DOHH2 (cell line): ENCODE measurements at regions not wholly inside any gene's neighbourhood (a gene's known extent, or its start where the extent isn't known, plus 50 kb on each side); places are given as distances from the start of the nearest gene placed in this dataset.
"Not testable (repeated sequence)": the region's sequence is repeated elsewhere in the genome, so short reads cannot be mapped to it uniquely, and the experiment has no call there.

Experiments
- H3F3A ChIP-seq: fragments of 200-600 bp; sonication (generic), shearing (Covaris generic); 2 replicates; pipeline ENCODE4 v1.6.0; 2016; ENCODE audit warnings: antibody characterized with exemption, mild to moderate bottlenecking; ENCODE audit not compliant: control insufficient read depth, insufficient read depth
- H3K27ac ChIP-seq: fragments of 200-600 bp; sonication (generic); 2 replicates; pipeline ENCODE4 v1.5.1; 2014; ENCODE audit warnings: low read depth, mild to moderate bottlenecking, low read length, moderate library complexity
- H3K27me3 ChIP-seq: fragments of 200-600 bp; sonication (generic); 2 replicates; pipeline ENCODE4 v1.6.1; 2014; ENCODE audit warnings: mild to moderate bottlenecking, low read length, mixed read lengths; ENCODE audit not compliant: control insufficient read depth
- H3K36me3 ChIP-seq: fragments of 200-600 bp; sonication (generic); 2 replicates; pipeline ENCODE4 v1.6.1; 2014; ENCODE audit warnings: mild to moderate bottlenecking, low read length, moderate library complexity, mixed read lengths; ENCODE audit not compliant: control insufficient read depth
- H3K4me1 ChIP-seq: fragments of 200-600 bp; sonication (generic); 2 replicates; pipeline ENCODE4 v1.6.1; 2014; ENCODE audit warnings: mild to moderate bottlenecking, low read length, mixed read lengths; ENCODE audit not compliant: control insufficient read depth
- H3K4me2 ChIP-seq: fragments of 200-600 bp; sonication (generic); 2 replicates; pipeline ENCODE4 v1.6.0; 2014; ENCODE audit warnings: mild to moderate bottlenecking, low read length, moderate library complexity
- H3K4me3 ChIP-seq: fragments of 200-600 bp; sonication (generic); 2 replicates; pipeline ENCODE4 v1.5.1; 2014; ENCODE audit warnings: mild to moderate bottlenecking, low read length, mixed read lengths
- H3K79me2 ChIP-seq: fragments of 200-600 bp; sonication (generic); 2 replicates; pipeline ENCODE4 v1.6.1; 2014; ENCODE audit warnings: mild to moderate bottlenecking, low read length, mixed read lengths; ENCODE audit not compliant: control insufficient read depth
- H3K9me2 ChIP-seq: fragments of 200-600 bp; sonication (generic); replicated peaks from 2 replicates; pipeline ENCODE4 v1.6.1; 2014; ENCODE audit warnings: mild to moderate bottlenecking, low read length, mixed read lengths; ENCODE audit not compliant: control insufficient read depth
- H3K9me3 ChIP-seq: fragments of 200-600 bp; sonication (generic); 2 replicates; pipeline ENCODE4 v1.6.1; 2014; ENCODE audit warnings: antibody characterized with exemption, low read length, mixed read lengths; ENCODE audit not compliant: control insufficient read depth, insufficient read depth
- H4K20me1 ChIP-seq: fragments of 200-600 bp; sonication (generic); 2 replicates; pipeline ENCODE4 v1.6.0; 2014; ENCODE audit warnings: low read depth, mild to moderate bottlenecking, antibody characterized with exemption, low read length, moderate library complexity; ENCODE audit not compliant: control insufficient read depth, insufficient read depth
- CTCF ChIP-seq: fragments of 200-600 bp; sonication (generic); IDR thresholded peaks from one replicate; pipeline ENCODE4 v1.5.1; 2014; ENCODE audit warnings: antibody characterized with exemption, mild to moderate bottlenecking, low read depth, low read length; ENCODE audit not compliant: poor library complexity, severe bottlenecking
- EZH2phosphoT487 ChIP-seq: fragments of 200-600 bp; sonication (generic); IDR thresholded peaks from 2 replicates; pipeline ENCODE4 v1.6.1; 2017; ENCODE audit warnings: borderline replicate concordance, mild to moderate bottlenecking, antibody characterized with exemption, low read length, moderate library complexity, mixed read lengths

GRCh38 chr15:85282504-85283115, 97.8 kb upstream of the AKAP13 start:
- Histone ChIP-seq H3K27me3 (no peaks in the 10 kb centered on the region), H3K36me3 (no peaks in the 10 kb centered on the region), H3K79me2 (no peaks in the 10 kb centered on the region), H3K4me3 (no peak overlapping the region), H3K9me3 (no peaks in the 10 kb centered on the region), H3K27ac (no peak overlapping the region), H3F3A (no peaks in the 10 kb centered on the region), H3K4me2 (no peak overlapping the region), H3K9me2 (no peaks in the 10 kb centered on the region), H4K20me1 (no peaks in the 10 kb centered on the region), H3K4me1 (peaks cover 27% of the 10 kb centered on the region)
- no peak for TF ChIP-seq CTCF

DNA sequence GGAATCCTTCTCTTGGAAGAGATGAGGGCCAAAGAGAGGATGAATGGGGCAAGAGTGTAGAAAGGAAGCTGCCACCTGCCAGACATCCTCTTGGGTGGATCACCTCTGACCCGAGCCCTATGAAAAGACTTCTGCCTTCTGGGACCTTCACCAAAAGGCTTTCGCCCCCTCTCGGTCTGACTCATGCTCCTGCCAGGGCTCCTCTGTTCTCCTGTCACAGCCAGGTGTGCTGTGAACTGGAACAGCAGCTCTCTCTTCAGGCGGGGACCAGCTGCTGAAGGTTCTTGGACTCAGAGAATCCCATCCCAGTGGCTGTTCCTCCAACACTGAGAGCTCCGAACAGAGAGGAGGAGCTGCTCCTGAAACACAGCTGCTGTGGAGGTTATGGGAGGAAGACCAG, 96.6 kb upstream of the AKAP13 start:
- H3K9me2 ChIP-seq: not testable (repeated sequence)

GRCh38 chr15:85284497-85284896, 95.9 kb upstream of the AKAP13 start:
- TF ChIP-seq CTCF: no peak
- TF ChIP-seq EZH2phosphoT487: no peak
- Histone ChIP-seq H3K79me2 (no peaks in the 10 kb centered on the region), H3F3A (no peaks in the 10 kb centered on the region), H3K36me3 (no peaks in the 10 kb centered on the region), H3K4me1 (peaks cover 27% of the 10 kb centered on the region), H3K27ac (peak overlapping the region; percentile 33), H4K20me1 (no peaks in the 10 kb centered on the region), H3K4me3 (peak overlapping the region; percentile 19), H3K9me3 (no peaks in the 10 kb centered on the region), H3K9me2 (no peaks in the 10 kb centered on the region), H3K27me3 (no peaks in the 10 kb centered on the region), H3K4me2 (peak overlapping the region; percentile 46)

More for the DNA sequence above, 96.6 kb upstream of the AKAP13 start:
- Histone ChIP-seq H3K4me2 (peak overlapping the region; percentile 46), H3K27ac (peak overlapping the region; percentile 33), H3K4me3 (peak overlapping the region; percentile 19), H3K4me1 (peaks cover 27% of the 10 kb centered on the region)
- not testable (repeated sequence) for H3K9me3 ChIP-seq, H4K20me1 ChIP-seq, H3K79me2 ChIP-seq, H3K36me3 ChIP-seq, H3F3A ChIP-seq, H3K27me3 ChIP-seq

GRCh38 chr15:85289677-85290365, 90.6 kb upstream of the AKAP13 start:
- Histone ChIP-seq H3K9me3 (no peaks in the 10 kb centered on the region), H3F3A (no peaks in the 10 kb centered on the region), H3K4me3 (no peak overlapping the region), H3K4me2 (no peak overlapping the region), H3K27me3 (no peaks in the 10 kb centered on the region), H3K79me2 (no peaks in the 10 kb centered on the region), H3K27ac (no peak overlapping the region), H3K9me2 (no peaks in the 10 kb centered on the region), H3K4me1 (peaks cover 11% of the 10 kb centered on the region), H4K20me1 (no peaks in the 10 kb centered on the region), H3K36me3 (no peaks in the 10 kb centered on the region)
- TF ChIP-seq CTCF: peak; percentile 86
- TF ChIP-seq EZH2phosphoT487: no peak

DNA sequence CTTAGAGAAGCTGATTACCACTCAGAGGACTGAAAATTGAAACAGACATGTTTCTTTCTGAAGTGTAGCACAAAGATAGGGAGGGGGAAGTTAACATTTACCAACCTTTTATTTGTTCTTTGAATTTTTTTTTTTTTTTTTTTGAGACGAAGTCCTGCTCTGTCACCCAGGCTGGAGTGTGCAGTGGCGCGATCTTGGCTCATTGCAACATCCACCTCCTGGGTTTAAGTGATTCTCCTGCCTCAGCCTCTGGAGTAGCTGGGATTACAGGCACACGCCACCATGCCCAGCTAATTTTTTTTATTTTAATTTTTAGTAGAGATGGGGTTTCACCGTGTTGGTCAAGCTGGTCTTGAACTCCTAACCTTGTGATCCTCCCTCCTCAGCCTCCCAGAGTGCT, 87.8 kb upstream of the AKAP13 start:
- not testable (repeated sequence) for H3K27me3 ChIP-seq, H4K20me1 ChIP-seq, H3K9me3 ChIP-seq, H3K36me3 ChIP-seq, H3K9me2 ChIP-seq, H3K4me3 ChIP-seq, H3K79me2 ChIP-seq, H3F3A ChIP-seq, H3K4me2 ChIP-seq, H3K27ac ChIP-seq
- peaks cover 15% of the 10 kb centered on the region for H3K4me1 ChIP-seq
